Karpas-422 (cell line): ENCODE measurements at regions not wholly inside any gene's neighbourhood (a gene's known extent, or its start where the extent isn't known, plus 50 kb on each side); places are given as distances from the start of the nearest gene placed in this dataset.
A peak's percentile ranks its signal among the peaks of the same experiment; 100 is the strongest.

Experiments
- DNase-seq: peaks from one replicate; pipeline ENCODE4 v3.0.0-alpha.2; 2015
- H2AFZ ChIP-seq: fragments of 200-600 bp; sonication (generic); 2 replicates; pipeline ENCODE4 v1.6.1; 2014; ENCODE audit warnings: antibody characterized with exemption, low read length, mixed read lengths
- H3K27ac ChIP-seq: fragments of 200-600 bp; sonication (generic); 2 replicates; pipeline ENCODE4 v1.5.1; 2014; ENCODE audit warnings: mild to moderate bottlenecking, low read length, moderate library complexity
- H3K27me3 ChIP-seq: fragments of 200-600 bp; sonication (generic); 2 replicates; pipeline ENCODE4 v1.6.1; 2014; ENCODE audit warnings: low read length, mixed read lengths
- H3K36me3 ChIP-seq: fragments of 200-600 bp; sonication (generic); 2 replicates; pipeline ENCODE4 v1.6.1; 2014; ENCODE audit warnings: low read length, mixed read lengths; ENCODE audit not compliant: insufficient read depth
- H3K4me1 ChIP-seq: fragments of 200-600 bp; sonication (generic); 2 replicates; pipeline ENCODE4 v1.6.1; 2014; ENCODE audit warnings: mild to moderate bottlenecking, low read length, mixed read lengths
- H3K4me2 ChIP-seq: fragments of 200-600 bp; sonication (generic); 2 replicates; pipeline ENCODE4 v1.6.1; 2014; ENCODE audit warnings: low read length, low read depth, mild to moderate bottlenecking; ENCODE audit not compliant: poor library complexity, severe bottlenecking
- H3K4me3 ChIP-seq: fragments of 200-600 bp; sonication (generic); 2 replicates; pipeline ENCODE4 v1.5.1; 2014; ENCODE audit warnings: mild to moderate bottlenecking, antibody characterized with exemption, low read length, mixed read lengths
- H3K79me2 ChIP-seq: fragments of 200-600 bp; sonication (generic); 2 replicates; pipeline ENCODE4 v1.6.1; 2014; ENCODE audit warnings: mild to moderate bottlenecking, low read length, mixed read lengths
- H3K9ac ChIP-seq: fragments of 200-600 bp; sonication (generic); 2 replicates; pipeline ENCODE4 v1.6.0; 2014; ENCODE audit warnings: low read length
- H3K9me2 ChIP-seq: fragments of 200-600 bp; sonication (generic), shearing (Covaris generic); replicated peaks from 2 replicates; pipeline ENCODE4 v1.6.0; 2014; ENCODE audit warnings: mild to moderate bottlenecking, low read length, moderate library complexity; ENCODE audit not compliant: insufficient read depth
- H3K9me3 ChIP-seq: fragments of 300-700, 200-600 bp; sonication (generic); 2 replicates; pipeline ENCODE4 v1.6.1; 2014; ENCODE audit warnings: low read length, mixed read lengths
- H4K20me1 ChIP-seq: fragments of 200-600 bp; sonication (generic); 2 replicates; pipeline ENCODE4 v1.6.1; 2014; ENCODE audit warnings: mild to moderate bottlenecking, antibody characterized with exemption, low read length, low read depth; ENCODE audit not compliant: insufficient read depth

DNA sequence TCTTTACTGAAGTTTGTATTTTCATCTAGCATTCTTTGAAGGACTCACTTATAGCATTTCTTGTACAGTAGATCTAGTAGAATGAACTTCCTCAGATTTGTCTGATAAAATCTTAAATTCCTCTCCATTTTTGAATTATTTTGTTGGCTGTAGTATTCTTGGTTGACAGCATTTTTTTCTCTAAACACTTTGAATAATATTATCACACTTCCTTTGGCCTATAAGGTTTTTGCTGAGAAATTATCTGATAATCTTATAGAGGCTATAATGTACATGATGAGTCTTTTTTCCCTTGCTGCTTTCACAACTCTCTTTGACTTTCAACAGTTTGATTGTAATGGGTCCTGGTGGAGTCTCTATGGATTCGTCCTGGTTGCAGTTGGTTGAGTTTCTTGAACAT lies 169.5 kb downstream of the NOL4 start:
- H3K4me2 ChIP-seq, result no peak overlapping the region
- no peaks in the 10 kb centered on the region for H4K20me1 ChIP-seq
- no peaks in the 10 kb centered on the region for H3K79me2 ChIP-seq
- no peaks in the 10 kb centered on the region for H3K9me2 ChIP-seq
- H3K9ac ChIP-seq, result no peak overlapping the region
- H3K36me3 ChIP-seq, result no peaks in the 10 kb centered on the region
- no peak overlapping the region for H3K4me3 ChIP-seq
- no peak overlapping the region for H2AFZ ChIP-seq
- peaks cover 10% of the 10 kb centered on the region for H3K9me3 ChIP-seq
- H3K27me3 ChIP-seq, result no peaks in the 10 kb centered on the region
- H3K4me1 ChIP-seq, result no peaks in the 10 kb centered on the region
- no peak for DNase-seq
- H3K27ac ChIP-seq, result no peak overlapping the region

DNA sequence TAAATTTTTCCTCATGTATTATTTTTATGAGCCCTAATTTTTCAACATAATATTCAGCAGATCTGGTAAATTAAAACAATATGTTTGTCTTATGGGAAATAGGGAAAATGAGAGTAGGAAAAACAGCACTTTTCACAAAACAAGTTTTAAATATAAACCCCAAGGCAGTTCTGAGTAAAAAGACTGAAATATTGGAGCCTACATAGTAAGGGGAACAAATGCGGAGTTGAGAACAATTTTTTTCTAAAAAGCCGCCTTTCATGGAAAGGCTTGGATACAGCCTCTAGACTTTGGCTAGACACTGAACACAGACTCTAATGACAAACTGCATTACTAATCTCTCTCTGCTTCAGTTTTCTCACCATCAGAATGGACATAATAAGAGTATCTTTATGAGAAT lies 174.1 kb downstream of the NOL4 start:
- H4K20me1 ChIP-seq, result no peaks in the 10 kb centered on the region
- no peak overlapping the region for H3K4me3 ChIP-seq
- H3K36me3 ChIP-seq, result no peaks in the 10 kb centered on the region
- H3K4me2 ChIP-seq, result no peak overlapping the region
- no peak overlapping the region for H3K27ac ChIP-seq
- no peak overlapping the region for H2AFZ ChIP-seq
- no peaks in the 10 kb centered on the region for H3K79me2 ChIP-seq
- H3K4me1 ChIP-seq, result peaks cover 17% of the 10 kb centered on the region
- no peak for DNase-seq
- H3K27me3 ChIP-seq, result no peaks in the 10 kb centered on the region
- peaks cover 6% of the 10 kb centered on the region for H3K9me3 ChIP-seq
- H3K9me2 ChIP-seq, result no peaks in the 10 kb centered on the region
- H3K9ac ChIP-seq, result no peak overlapping the region

DNA sequence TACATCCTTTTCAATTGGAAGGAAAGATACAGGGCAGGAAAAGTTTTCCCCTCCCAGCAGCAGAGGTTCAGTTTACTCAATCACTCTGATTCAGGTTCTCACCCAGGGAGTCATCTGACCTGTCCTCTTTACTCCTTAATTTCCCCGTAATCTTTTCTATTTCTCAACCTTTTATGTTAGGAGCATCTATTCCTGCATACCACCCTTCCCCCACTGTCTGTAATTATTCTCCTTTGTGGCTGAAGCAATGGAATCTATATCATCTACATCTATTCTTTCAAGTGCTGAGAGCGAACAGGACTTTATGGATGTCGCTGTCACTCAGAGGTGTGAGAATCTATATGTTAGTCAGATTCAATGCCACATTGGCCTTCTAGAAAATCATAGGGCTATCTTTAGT lies 175.2 kb downstream of the NOL4 start:
- H3K9me2 ChIP-seq, result no peaks in the 10 kb centered on the region
- H3K4me2 ChIP-seq, result no peak overlapping the region
- no peaks in the 10 kb centered on the region for H3K9me3 ChIP-seq
- no peak overlapping the region for H3K27ac ChIP-seq
- H3K9ac ChIP-seq, result no peak overlapping the region
- H4K20me1 ChIP-seq, result no peaks in the 10 kb centered on the region
- peak overlapping the region; percentile 78 for H2AFZ ChIP-seq
- no peaks in the 10 kb centered on the region for H3K27me3 ChIP-seq
- H3K36me3 ChIP-seq, result no peaks in the 10 kb centered on the region
- no peaks in the 10 kb centered on the region for H3K79me2 ChIP-seq
- H3K4me3 ChIP-seq, result no peak overlapping the region
- peaks cover 17% of the 10 kb centered on the region for H3K4me1 ChIP-seq
- no peak for DNase-seq

DNA sequence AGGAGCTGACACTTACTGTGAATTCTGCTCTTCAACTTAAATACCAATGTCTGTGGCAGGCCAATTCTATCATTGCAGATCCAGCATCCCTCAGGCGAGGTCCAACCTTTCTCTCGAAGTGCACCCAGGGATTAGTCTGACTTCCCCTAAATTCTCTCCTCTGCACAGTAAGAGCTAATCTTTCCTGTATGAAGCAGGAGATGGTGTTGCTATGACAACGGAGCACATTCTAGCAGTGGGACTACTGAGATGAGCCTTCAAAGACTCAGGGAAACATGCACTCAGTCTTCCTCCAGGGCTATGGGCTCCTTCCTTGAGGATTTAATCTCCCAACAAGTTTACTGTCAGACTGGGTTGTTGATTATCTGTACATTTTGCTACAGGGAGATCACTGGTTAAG lies 176.3 kb downstream of the NOL4 start:
- Histone ChIP-seq H3K27me3 (no peaks in the 10 kb centered on the region), H3K27ac (peak overlapping the region; percentile 32; the same call in 1 of the 2 replicates), H3K4me1 (peaks cover 17% of the 10 kb centered on the region), H3K36me3 (no peaks in the 10 kb centered on the region), H3K4me2 (peak overlapping the region; percentile 38), H3K79me2 (no peaks in the 10 kb centered on the region), H3K4me3 (no peak overlapping the region), H3K9me3 (no peaks in the 10 kb centered on the region), H3K9ac (no peak overlapping the region), H4K20me1 (no peaks in the 10 kb centered on the region), H2AFZ (peak overlapping the region; percentile 92), H3K9me2 (no peaks in the 10 kb centered on the region)
- DNase-seq, result peak; percentile 64

DNA sequence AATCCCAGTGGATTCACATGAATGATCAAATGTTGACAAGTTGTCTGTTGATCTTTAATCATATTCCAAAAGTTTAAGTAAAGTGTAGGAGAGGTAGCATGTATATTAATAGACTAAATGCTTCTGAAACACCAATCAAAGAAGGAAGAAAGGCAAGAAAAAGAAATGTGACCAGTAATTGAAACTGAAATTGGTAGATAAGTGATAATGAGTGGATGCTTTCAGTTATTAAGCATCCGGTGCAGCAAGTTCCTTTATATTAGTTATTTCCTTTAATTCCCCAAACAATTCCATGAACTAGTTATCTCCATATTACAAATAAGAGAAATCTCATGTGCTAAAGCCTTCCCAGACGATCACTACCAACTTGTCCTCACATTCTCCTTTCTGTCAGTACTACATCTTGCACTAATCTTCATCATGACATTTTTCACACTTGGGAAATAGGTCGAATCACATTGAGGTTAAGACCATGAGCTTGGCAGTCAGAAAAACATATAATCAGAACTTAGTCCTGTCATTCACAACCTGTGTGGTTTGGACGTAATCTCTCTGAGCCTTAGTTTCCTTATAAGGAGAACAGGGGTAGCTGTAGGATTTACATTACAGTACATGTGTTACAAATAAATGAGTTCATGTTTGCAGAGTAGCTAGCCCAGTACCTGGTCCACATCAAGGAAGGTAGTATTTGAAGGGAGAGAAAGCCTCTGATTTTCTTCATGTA lies 182.1 kb downstream of the NOL4 start:
- DNase-seq, result no peak
- H3K27me3 ChIP-seq, result no peaks in the 10 kb centered on the region
- no peaks in the 10 kb centered on the region for H3K36me3 ChIP-seq
- H3K9me2 ChIP-seq, result no peaks in the 10 kb centered on the region
- H3K4me3 ChIP-seq, result no peak overlapping the region
- no peaks in the 10 kb centered on the region for H3K79me2 ChIP-seq
- no peaks in the 10 kb centered on the region for H4K20me1 ChIP-seq
- H3K4me2 ChIP-seq, result no peak overlapping the region
- H2AFZ ChIP-seq, result 0 out of 2 replicates have a peak overlapping the region, but pooled peaks have one; percentile 2
- no peaks in the 10 kb centered on the region for H3K9me3 ChIP-seq
- no peak overlapping the region for H3K9ac ChIP-seq
- H3K27ac ChIP-seq, result no peak overlapping the region
- H3K4me1 ChIP-seq, result peaks cover 21% of the 10 kb centered on the region

DNA sequence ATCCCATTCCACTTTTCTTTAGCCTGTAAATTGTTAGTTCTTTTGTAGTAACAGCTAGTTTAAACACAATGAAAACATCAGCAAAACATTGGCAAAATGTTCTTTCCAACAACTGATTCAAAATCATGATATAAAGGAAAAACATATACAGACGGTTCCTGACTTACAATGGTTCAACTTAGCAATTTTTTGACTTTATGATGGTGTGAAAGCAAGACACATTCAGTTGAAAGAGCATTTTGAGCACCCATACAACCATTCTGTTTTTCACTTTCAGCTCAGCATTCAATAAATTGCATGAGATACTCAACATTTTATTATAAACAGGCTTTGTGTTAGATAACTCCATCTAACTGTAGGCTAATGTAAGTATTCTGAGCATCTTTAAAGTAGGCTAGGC lies 185.1 kb downstream of the NOL4 start:
- peak overlapping the region; percentile 48 for H3K4me2 ChIP-seq
- H3K9me3 ChIP-seq, result no peaks in the 10 kb centered on the region
- H3K27me3 ChIP-seq, result no peaks in the 10 kb centered on the region
- H3K9ac ChIP-seq, result peak overlapping the region; percentile 17; the same call in 1 of the 2 replicates
- H2AFZ ChIP-seq, result peak overlapping the region; percentile 92
- no peak overlapping the region for H3K27ac ChIP-seq
- H3K36me3 ChIP-seq, result no peaks in the 10 kb centered on the region
- DNase-seq, result no peak
- peaks cover 19% of the 10 kb centered on the region for H3K4me1 ChIP-seq
- no peak overlapping the region; the same call in 1 of the 2 replicates for H3K4me3 ChIP-seq
- H4K20me1 ChIP-seq, result no peaks in the 10 kb centered on the region
- no peaks in the 10 kb centered on the region for H3K79me2 ChIP-seq
- no peaks in the 10 kb centered on the region for H3K9me2 ChIP-seq

DNA sequence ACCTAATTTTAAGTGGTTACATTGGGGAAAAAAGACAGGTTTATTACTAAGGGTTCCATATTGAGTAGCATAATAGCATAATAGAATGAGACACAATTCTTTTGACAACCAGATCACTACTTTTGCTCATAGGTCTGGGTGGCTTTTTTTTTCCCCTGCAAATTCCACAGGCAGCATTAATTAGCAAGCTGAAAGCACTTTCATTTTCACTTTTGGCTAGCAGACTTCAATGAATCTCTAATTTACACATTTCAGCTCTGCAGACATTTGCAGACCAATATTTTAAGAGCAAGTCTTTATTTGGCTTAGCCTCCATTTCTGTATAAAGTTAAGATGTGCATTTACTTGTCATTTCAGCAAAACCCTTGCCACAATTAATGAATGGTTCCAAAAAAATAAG lies 185.5 kb downstream of the NOL4 start:
- Histone ChIP-seq H3K4me1 (peaks cover 19% of the 10 kb centered on the region), H3K79me2 (no peaks in the 10 kb centered on the region), H3K27ac (no peak overlapping the region), H4K20me1 (no peaks in the 10 kb centered on the region), H3K9me2 (no peaks in the 10 kb centered on the region), H2AFZ (peak overlapping the region; percentile 92), H3K36me3 (no peaks in the 10 kb centered on the region), H3K4me3 (no peak overlapping the region; the same call in 1 of the 2 replicates), H3K9me3 (no peaks in the 10 kb centered on the region; the same call in 1 of the 2 replicates), H3K9ac (peak overlapping the region; percentile 17; the same call in 1 of the 2 replicates), H3K4me2 (peak overlapping the region; percentile 48), H3K27me3 (no peaks in the 10 kb centered on the region)
- peak; percentile 53 for DNase-seq

DNA sequence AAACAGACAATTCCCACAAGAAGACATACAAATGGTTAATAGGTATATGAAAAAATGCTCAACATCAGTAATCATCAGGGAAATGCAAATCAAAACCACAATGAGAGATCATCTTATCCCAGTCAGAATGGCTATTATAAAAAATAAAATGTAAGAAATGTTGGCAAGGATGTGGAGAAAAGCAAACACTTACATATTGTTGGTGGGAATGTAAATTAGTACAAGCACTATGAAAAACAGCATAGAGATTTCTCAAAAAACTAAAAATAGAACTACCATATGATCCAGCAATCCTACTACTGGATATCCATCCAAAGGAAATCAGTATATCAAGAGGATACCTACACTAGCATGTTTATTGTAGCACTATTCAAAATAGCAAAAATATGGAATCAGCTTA lies 186.6 kb downstream of the NOL4 start:
- Histone ChIP-seq H3K36me3 (no peaks in the 10 kb centered on the region), H3K4me2 (no peak overlapping the region), H2AFZ (peak overlapping the region; percentile 92), H3K9me3 (peaks cover 5% of the 10 kb centered on the region), H3K79me2 (no peaks in the 10 kb centered on the region), H3K9me2 (no peaks in the 10 kb centered on the region), H3K9ac (no peak overlapping the region), H3K27ac (no peak overlapping the region), H3K4me1 (peaks cover 19% of the 10 kb centered on the region), H4K20me1 (no peaks in the 10 kb centered on the region), H3K4me3 (no peak overlapping the region), H3K27me3 (no peaks in the 10 kb centered on the region)
- DNase-seq, result no peak
